ENCODE measurements at regions not wholly inside any gene's neighbourhood (a gene's known extent, or its start where the extent isn't known, plus 50 kb on each side); places are given as distances from the start of the nearest gene placed in this dataset.

DNA sequence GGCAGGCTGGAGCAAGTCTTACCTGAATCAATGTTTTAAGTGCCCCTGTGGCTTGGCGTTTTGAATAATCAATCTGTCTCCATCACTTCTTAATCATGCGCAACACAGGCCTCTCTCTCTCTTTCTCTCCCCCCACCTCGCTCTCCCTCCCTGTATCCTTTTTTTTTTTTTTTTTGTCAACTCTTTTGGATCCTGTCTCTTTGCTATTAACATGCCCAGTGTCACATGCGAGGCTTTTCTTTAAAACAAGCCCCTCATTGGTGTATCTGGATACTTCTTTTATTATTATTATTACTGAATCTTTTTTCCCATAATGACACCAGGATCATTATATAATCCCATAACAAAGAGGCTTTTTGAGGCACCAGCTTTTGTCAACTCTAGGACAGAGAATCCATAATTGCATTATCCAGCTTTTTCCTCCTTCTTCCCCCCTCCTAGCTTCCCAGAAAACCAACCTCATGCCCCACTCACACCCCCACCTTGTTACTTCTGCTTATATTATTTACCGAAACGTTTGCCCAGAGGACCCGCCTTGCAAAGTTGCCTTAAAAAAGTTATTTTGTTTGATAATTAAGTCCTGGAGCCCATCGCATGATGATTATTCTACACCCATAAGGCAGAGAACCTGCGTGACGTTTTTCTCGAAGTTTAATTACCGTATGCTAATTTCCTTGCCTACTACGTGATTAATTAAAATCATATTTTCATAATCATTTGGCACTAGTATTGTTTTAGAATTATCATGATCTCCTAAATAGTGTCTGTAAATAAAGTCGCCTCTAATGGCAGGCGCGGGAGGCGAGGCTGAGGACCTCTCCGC is 148.1 kb upstream of the ZNF536 start:
- Mint-ChIP-seq H3K4me3 (ENCODE audit: unreplicated experiment) (no peak overlapping the region), H3K9me3 (ENCODE audit: unreplicated experiment) (no peaks in the 10 kb centered on the region), H3K27me3 (ENCODE audit: insufficient read depth, unreplicated experiment) (peaks cover 32% of the 10 kb centered on the region), H3K27ac (ENCODE audit: unreplicated experiment) (no peak overlapping the region), H3K36me3 (ENCODE audit: insufficient read depth, unreplicated experiment) (no peaks in the 10 kb centered on the region), H3K4me1 (ENCODE audit: low read depth, unreplicated experiment) (peaks cover 11% of the 10 kb centered on the region)
- intact Hi-C loops (cut with micrococcal nuclease; ENCODE audit: unreplicated experiment): no loop called here
- CTCF ChIA-PET: interaction anchor here (0.5 kb wide), 1 partner anchor 269 kb away, joined by 3 read pairs; no protein-coding TSS in a partner anchor
- no peaks in the 10 kb centered on the region for H3K27me3 ChIP-seq (replicated peaks; ENCODE audit: control insufficient read depth, insufficient read depth, low read length)
- TF ChIP-seq, protein P1, sequence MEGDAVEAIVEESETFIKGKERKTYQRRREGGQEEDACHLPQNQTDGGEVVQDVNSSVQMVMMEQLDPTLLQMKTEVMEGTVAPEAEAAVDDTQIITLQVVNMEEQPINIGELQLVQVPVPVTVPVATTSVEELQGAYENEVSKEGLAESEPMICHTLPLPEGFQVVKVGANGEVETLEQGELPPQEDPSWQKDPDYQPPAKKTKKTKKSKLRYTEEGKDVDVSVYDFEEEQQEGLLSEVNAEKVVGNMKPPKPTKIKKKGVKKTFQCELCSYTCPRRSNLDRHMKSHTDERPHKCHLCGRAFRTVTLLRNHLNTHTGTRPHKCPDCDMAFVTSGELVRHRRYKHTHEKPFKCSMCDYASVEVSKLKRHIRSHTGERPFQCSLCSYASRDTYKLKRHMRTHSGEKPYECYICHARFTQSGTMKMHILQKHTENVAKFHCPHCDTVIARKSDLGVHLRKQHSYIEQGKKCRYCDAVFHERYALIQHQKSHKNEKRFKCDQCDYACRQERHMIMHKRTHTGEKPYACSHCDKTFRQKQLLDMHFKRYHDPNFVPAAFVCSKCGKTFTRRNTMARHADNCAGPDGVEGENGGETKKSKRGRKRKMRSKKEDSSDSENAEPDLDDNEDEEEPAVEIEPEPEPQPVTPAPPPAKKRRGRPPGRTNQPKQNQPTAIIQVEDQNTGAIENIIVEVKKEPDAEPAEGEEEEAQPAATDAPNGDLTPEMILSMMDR (IDR thresholded peaks at IDR 0.05; ENCODE audit: insufficient read depth in 1 of 2, low read depth in 1 of 2, low read length in 1 of 2, severe bottlenecking in 1 of 2, unreplicated experiment in 1 of 2): no peak
- H3K4me1 ChIP-seq: peaks cover 5% of the 10 kb centered on the region; the same call in 1 of the 2 replicates
- no peaks in the 10 kb centered on the region for H3K9me3 ChIP-seq
- BruUV-seq (replicated peaks): no TSS peak
- no peak for DNase-seq
- no peaks in the 10 kb centered on the region for H3K36me3 ChIP-seq (ENCODE audit: control insufficient read depth, insufficient read depth, low read length)
- H3K4me3 ChIP-seq (ENCODE audit: low read depth, low read length): no peak overlapping the region
- POLR2A ChIA-PET: no interaction called here

DNA sequence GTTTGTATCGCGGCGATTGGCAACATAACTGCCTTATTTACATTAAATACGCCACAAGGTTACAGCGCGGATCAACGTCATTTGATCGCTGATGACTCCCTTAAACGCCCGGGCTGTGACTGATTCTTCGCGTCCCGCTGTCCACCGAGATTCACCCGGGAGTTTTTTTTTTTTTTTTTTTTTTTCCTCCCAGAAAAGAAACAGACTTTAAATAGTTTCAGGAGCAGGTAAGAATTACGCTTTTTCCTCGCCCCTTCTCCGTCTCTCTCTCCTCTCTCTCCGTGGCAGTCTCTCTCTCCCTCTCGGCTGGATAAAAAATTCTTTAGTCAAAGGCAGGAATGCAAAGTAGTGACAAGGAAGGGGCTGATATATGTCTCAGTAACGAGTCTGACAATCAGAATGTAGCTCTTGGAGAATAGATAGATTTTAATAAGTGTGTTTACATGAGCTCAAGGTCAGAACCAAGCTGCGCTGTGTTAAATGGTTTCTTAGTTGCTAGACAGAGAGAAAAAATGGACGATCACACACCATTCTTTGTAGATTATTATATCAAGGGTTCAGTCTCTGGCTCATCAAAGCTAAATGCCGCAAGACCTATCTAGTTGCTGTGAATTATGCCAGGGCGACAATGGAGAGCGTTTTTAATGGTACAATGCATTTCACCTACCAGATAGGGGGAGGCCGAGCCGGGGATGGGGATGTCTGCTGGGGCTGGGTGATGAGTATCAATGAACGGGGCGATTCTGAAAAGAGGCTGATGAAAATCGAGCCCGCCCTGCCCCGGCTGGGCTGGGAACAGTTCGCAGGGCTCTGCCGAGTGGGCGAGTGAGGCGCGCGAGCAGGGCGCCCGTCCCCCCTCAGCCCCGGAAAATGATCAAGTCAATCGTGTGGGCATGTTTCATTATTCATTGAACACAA is 147.2 kb upstream of the ZNF536 start:
- no peaks in the 10 kb centered on the region for H3K36me3 Mint-ChIP-seq (ENCODE audit: insufficient read depth, unreplicated experiment)
- no peaks in the 10 kb centered on the region for H3K9me3 ChIP-seq
- H3K4me3 Mint-ChIP-seq (ENCODE audit: unreplicated experiment): peak overlapping the region; percentile 3
- no peak overlapping the region for H3K27ac Mint-ChIP-seq (ENCODE audit: unreplicated experiment)
- H3K27me3 Mint-ChIP-seq (ENCODE audit: insufficient read depth, unreplicated experiment): peaks cover 32% of the 10 kb centered on the region
- no peaks in the 10 kb centered on the region for H3K27me3 ChIP-seq (replicated peaks; ENCODE audit: control insufficient read depth, insufficient read depth, low read length)
- TF ChIP-seq, protein P1 (IDR thresholded peaks at IDR 0.05; ENCODE audit: insufficient read depth in 1 of 2, low read depth in 1 of 2, low read length in 1 of 2, severe bottlenecking in 1 of 2, unreplicated experiment in 1 of 2): no peak
- intact Hi-C loops (cut with micrococcal nuclease; ENCODE audit: unreplicated experiment): loop anchor here (5.0 kb wide), 1 partner anchor 182 kb away; no protein-coding TSS in a partner anchor
- no peak for DNase-seq
- peaks cover 5% of the 10 kb centered on the region; the same call in 1 of the 2 replicates for H3K4me1 ChIP-seq
- BruUV-seq (replicated peaks): no TSS peak
- ChIA-PET POLR2A (no interaction called here), CTCF (no interaction called here)
- no peaks in the 10 kb centered on the region for H3K9me3 Mint-ChIP-seq (ENCODE audit: unreplicated experiment)
- H3K4me3 ChIP-seq (ENCODE audit: low read depth, low read length): no peak overlapping the region
- peaks cover 11% of the 10 kb centered on the region for H3K4me1 Mint-ChIP-seq (ENCODE audit: low read depth, unreplicated experiment)
- H3K36me3 ChIP-seq (ENCODE audit: control insufficient read depth, insufficient read depth, low read length): no peaks in the 10 kb centered on the region

DNA sequence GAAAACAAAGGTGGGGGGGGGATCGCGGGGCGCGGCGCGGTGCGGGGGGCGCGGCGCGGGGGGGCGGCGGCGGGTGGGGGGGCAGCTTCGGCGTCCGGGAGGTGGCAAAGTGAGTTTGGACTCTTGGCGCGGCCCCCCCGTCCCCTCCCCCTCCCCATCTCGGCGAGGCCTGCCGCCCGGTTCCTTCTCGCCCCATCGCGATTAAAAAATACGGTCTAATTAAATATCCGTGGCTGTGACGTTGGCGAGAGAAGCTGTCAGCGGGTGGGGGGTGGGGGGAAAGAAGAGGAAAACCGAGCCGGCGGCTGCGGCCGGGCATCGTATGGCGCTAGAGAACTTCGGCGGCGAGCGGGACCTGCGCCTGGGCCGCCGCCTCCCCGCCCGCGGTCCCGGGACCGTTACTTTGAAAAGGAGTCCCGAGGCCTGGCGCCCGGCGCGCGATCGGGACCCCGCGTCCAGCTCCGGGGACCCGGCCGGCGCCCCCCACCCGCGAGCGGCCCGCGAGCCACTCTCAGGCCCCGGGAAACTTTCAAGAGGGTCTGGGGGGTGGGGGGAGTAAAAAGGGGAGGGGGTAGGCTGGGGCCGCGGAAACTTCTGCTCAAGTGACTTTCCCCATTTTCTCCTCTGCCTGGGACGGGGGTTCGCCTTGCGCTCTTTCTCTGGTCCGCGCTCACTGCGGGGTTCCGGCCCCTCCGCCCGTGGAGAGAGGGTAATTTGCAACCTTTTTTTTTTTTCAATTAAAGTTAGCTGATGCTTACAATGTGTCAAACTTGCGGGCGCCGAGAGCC is 146.3 kb upstream of the ZNF536 start:
- H3K4me3 ChIP-seq (ENCODE audit: low read depth, low read length): no peak overlapping the region
- Mint-ChIP-seq H3K27me3 (ENCODE audit: insufficient read depth, unreplicated experiment) (peaks cover 32% of the 10 kb centered on the region), H3K9me3 (ENCODE audit: unreplicated experiment) (no peaks in the 10 kb centered on the region), H3K27ac (ENCODE audit: unreplicated experiment) (no peak overlapping the region), H3K4me3 (ENCODE audit: unreplicated experiment) (no peak overlapping the region), H3K36me3 (ENCODE audit: insufficient read depth, unreplicated experiment) (no peaks in the 10 kb centered on the region), H3K4me1 (ENCODE audit: low read depth, unreplicated experiment) (peaks cover 11% of the 10 kb centered on the region)
- DNase-seq: no peak
- peaks cover 5% of the 10 kb centered on the region; the same call in 1 of the 2 replicates for H3K4me1 ChIP-seq
- no peaks in the 10 kb centered on the region for H3K36me3 ChIP-seq (ENCODE audit: control insufficient read depth, insufficient read depth, low read length)
- CTCF ChIA-PET: no interaction called here
- H3K27me3 ChIP-seq (replicated peaks; ENCODE audit: control insufficient read depth, insufficient read depth, low read length): no peaks in the 10 kb centered on the region
- POLR2A ChIA-PET: no interaction called here
- TF ChIP-seq, protein P1 (IDR thresholded peaks at IDR 0.05; ENCODE audit: insufficient read depth in 1 of 2, low read depth in 1 of 2, low read length in 1 of 2, severe bottlenecking in 1 of 2, unreplicated experiment in 1 of 2): no peak
- no TSS peak for BruUV-seq (replicated peaks)
- no peaks in the 10 kb centered on the region for H3K9me3 ChIP-seq
- intact Hi-C loops (cut with micrococcal nuclease; ENCODE audit: unreplicated experiment): loop anchor here (5.0 kb wide), 1 partner anchor 181 kb away; no protein-coding TSS in a partner anchor
